GM12878 (cell line): ENCODE measurements at regions not wholly inside any gene's neighbourhood (a gene's known extent, or its start where the extent isn't known, plus 50 kb on each side); places are given as distances from the start of the nearest gene placed in this dataset.

Experiments
- ATAC-seq: fragments of 200-7000 bp; cut with Tn5 transposase; 3 replicates; pipeline ENCODE4 v1.9.1; 2020; ENCODE audit warnings: mild to moderate bottlenecking, moderate library complexity
- BruUV-seq: library from RNA; stranded (reverse); fragments of 400-500 nt; replicated peaks from 2 replicates; lab custom pipeline; 2021; lab: Mats Ljungman, UMichigan
- CTCF ChIA-PET: fragments of 300-600 bp; sonication (Branson Sonifier 250); formaldehyde crosslinking; extraction: SDS; loops from one replicate; lab custom pipeline; 2021; ENCODE audit warnings: inconsistent platforms; lab: Yijun Ruan, JAX
- POLR2A ChIA-PET: fragments of 350-600 bp; formaldehyde crosslinking; extraction: SDS; loops from one replicate; lab custom pipeline; 2021; ENCODE audit warnings: inconsistent platforms; lab: Charles Lee
- RAD21 ChIA-PET: fragments of 300-600 bp; sonication (Branson Sonifier 250); formaldehyde crosslinking; loops from one replicate; lab custom pipeline; 2023; ENCODE audit warnings: antibody characterized with exemption; ENCODE audit not compliant: unreplicated experiment; lab: Charles Lee
- SMC1A ChIA-PET: fragments of 300-600 bp; sonication (Branson Sonifier 250); formaldehyde crosslinking; loops from one replicate; lab custom pipeline; 2023; ENCODE audit not compliant: unreplicated experiment, uncharacterized antibody; lab: Charles Lee
- DNase-seq: peaks from one replicate; pipeline ENCODE4 v3.0.0-alpha.2; 2011; ENCODE audit warnings: low read depth, low spot score
- FAIRE-seq: peaks from 3 replicates; lab custom pipeline; 2011; peaks lifted over from hg19 to GRCh38; lab: Jason Lieb, UNC
- H2AFZ ChIP-seq: 2 replicates; pipeline ENCODE4 v1.6.0; 2011; ENCODE audit warnings: low read depth, low read length, control low read depth; ENCODE audit not compliant: control insufficient read depth
- H3K27ac ChIP-seq: 2 replicates; pipeline ENCODE4 v1.5.1; 2011; ENCODE audit warnings: control low read depth; ENCODE audit not compliant: control insufficient read depth, insufficient read depth
- H3K27me3 ChIP-seq, 2 experiments: replicated peaks in 1 of 2; 2 replicates each; pipeline versions ENCODE4 v1.6.0 to v1.6.1; 2011; ENCODE audit warnings: low read length in 1 of 2; ENCODE audit not compliant: control insufficient read depth in 2 of 2, insufficient read depth in 2 of 2
- H3K36me3 ChIP-seq, 2 experiments: 2 replicates each; pipeline ENCODE4 v1.5.1; 2011; ENCODE audit warnings: low read length in 1 of 2; ENCODE audit not compliant: control insufficient read depth in 2 of 2, insufficient read depth in 2 of 2
- H3K4me1 ChIP-seq: 2 replicates; pipeline ENCODE4 v1.6.1; 2011; ENCODE audit warnings: mild to moderate bottlenecking, low read length, moderate library complexity, mixed read lengths; ENCODE audit not compliant: control insufficient read depth, insufficient read depth
- H3K4me2 ChIP-seq: 2 replicates; pipeline ENCODE4 v1.6.0; 2011; ENCODE audit warnings: control low read depth; ENCODE audit not compliant: control insufficient read depth, insufficient read depth
- H3K4me3 ChIP-seq: fragments of 200-600 bp; sonication (generic); 2 replicates; pipeline ENCODE4 v1.5.1; 2016
- H3K79me2 ChIP-seq: 2 replicates; pipeline ENCODE4 v1.6.0; 2011; ENCODE audit warnings: low read length; ENCODE audit not compliant: control insufficient read depth, insufficient read depth
- H3K9ac ChIP-seq: 2 replicates; pipeline ENCODE4 v1.8.0; 2011; ENCODE audit warnings: low read length, control low read depth, mixed read lengths; ENCODE audit not compliant: control insufficient read depth, insufficient read depth
- H3K9me3 ChIP-seq: replicated peaks from 3 replicates; pipeline ENCODE4 v1.5.1; 2011; ENCODE audit warnings: mild to moderate bottlenecking, low read length; ENCODE audit not compliant: control insufficient read depth, insufficient read depth
- H4K20me1 ChIP-seq: 2 replicates; pipeline ENCODE4 v1.6.0; 2011; ENCODE audit not compliant: control insufficient read depth, insufficient read depth
- ESRRA ChIP-seq: IDR thresholded peaks from 2 replicates; pipeline ENCODE4 v1.6.1; 2012; ENCODE audit warnings: mild to moderate bottlenecking, low read length, improper control_type of control experiment
- FOS ChIP-seq: IDR thresholded peaks from 3 replicates; pipeline ENCODE4 v1.6.1; 2011; ENCODE audit warnings: borderline replicate concordance; ENCODE audit not compliant: insufficient read length; ENCODE audit errors: extremely low read depth
- GATAD2B ChIP-seq: fragments of 450-650 bp; conservative IDR thresholded peaks from 2 replicates; pipeline ENCODE4 v1.6.1; 2017; ENCODE audit warnings: low read depth, mild to moderate bottlenecking, moderate library complexity
- KAT2A ChIP-seq: conservative IDR thresholded peaks from 2 replicates; pipeline ENCODE4 v1.6.1; 2011; ENCODE audit warnings: low read depth, low read length; ENCODE audit not compliant: control insufficient read depth
- NR2F1 ChIP-seq: fragments of 450-650 bp; conservative IDR thresholded peaks from 2 replicates; pipeline ENCODE4 v1.6.1; 2017; ENCODE audit warnings: mild to moderate bottlenecking
- PAX5 ChIP-seq: IDR thresholded peaks from 2 replicates; pipeline ENCODE4 v1.6.1; 2011; ENCODE audit warnings: low read depth, low read length, borderline replicate concordance
- POLR2AphosphoS2 ChIP-seq: IDR thresholded peaks from 2 replicates; pipeline ENCODE4 v1.6.1; 2011; ENCODE audit warnings: low read depth, mild to moderate bottlenecking, low read length, improper control_type of control experiment, moderate library complexity
- SIN3A ChIP-seq: IDR thresholded peaks from 2 replicates; pipeline ENCODE4 v1.6.1; 2012; ENCODE audit warnings: low read depth, low read length, improper control_type of control experiment
- STAT1 ChIP-seq: fragments of 450-650 bp; conservative IDR thresholded peaks from 2 replicates; pipeline ENCODE4 v1.6.1; 2014; ENCODE audit warnings: antibody characterized with exemption, mild to moderate bottlenecking
- WGBS: methylation state at CpG from one replicate; pipeline ENCODE4 v1.1.6; 2016; ENCODE audit warnings: low lambda C conversion rate; ENCODE audit not compliant: insufficient replicate concordance, insufficient coverage; ENCODE audit errors: missing lambda C conversion rate; 5-methylcytosine and 5-hydroxymethylcytosine counted together
- in situ Hi-C: fragments of 300-500 bp; cut with MboI; formaldehyde crosslinking; loops from 9 replicates; pipeline ENCODE4 v1.14.3; 2018; ENCODE audit warnings: mixed read lengths
- intact Hi-C: fragments of 100-400 bp; cut with micrococcal nuclease; formaldehyde crosslinking; loops from one replicate; pipeline ENCODE4 v1.14.2; 2022; ENCODE audit not compliant: unreplicated experiment
- TF ChIP-seq, protein P1 (sequence below): IDR thresholded peaks from 2 replicates; pipeline ENCODE4 v1.6.1; 2012; ENCODE audit warnings: low read depth, low read length, improper control_type of control experiment
- TF ChIP-seq, protein P2 (sequence below): fragments of 450-650 bp; IDR thresholded peaks from 2 replicates; pipeline ENCODE4 v1.6.1; 2016; ENCODE audit warnings: mild to moderate bottlenecking
- TF ChIP-seq, protein P3 (sequence below): IDR thresholded peaks from 2 replicates; pipeline ENCODE4 v1.6.1; 2011; ENCODE audit warnings: borderline replicate concordance, low read depth, mild to moderate bottlenecking, moderate library complexity, mixed read lengths, low read length; ENCODE audit not compliant: insufficient read depth; ENCODE audit errors: extremely low read length
- TF ChIP-seq, protein P4 (sequence below): fragments of 150-350 bp; IDR thresholded peaks from 2 replicates; pipeline ENCODE4 v1.6.1; 2014; ENCODE audit warnings: mild to moderate bottlenecking, low read depth, low read length

DNA sequence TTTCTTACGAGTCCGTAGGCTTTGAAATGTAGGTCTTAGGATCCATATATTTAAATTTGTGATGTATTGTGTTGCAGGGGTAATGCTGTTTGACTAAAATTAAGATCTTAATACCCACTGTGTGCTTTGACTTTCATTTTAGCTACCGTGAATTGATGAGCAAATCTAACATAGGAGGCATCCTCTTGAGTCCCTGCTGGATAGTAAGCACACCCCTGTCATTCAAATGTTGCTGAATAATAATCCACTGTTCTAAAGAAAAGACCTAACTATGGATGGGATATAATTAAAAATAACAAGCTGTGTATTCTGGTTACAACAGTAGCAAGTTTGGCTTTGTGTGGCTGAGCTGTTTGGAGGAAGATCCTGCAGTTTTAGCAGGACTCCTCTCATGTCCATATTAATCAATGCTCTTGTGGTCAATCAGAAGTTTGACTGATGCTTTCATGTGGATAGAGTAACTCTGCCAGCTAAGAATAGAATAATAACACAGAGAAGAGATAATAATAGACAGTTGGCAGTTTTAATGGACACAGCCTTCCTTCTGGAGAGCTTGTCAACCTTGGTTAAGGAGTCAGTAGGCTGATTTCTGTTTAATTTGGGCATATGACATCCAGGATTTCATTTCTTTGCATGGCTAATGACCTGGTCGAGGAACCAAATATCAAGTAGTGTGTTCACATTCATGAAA, 148.1 kb upstream of the MIS18BP1 start (continued):
- TF ChIP-seq, protein P1, sequence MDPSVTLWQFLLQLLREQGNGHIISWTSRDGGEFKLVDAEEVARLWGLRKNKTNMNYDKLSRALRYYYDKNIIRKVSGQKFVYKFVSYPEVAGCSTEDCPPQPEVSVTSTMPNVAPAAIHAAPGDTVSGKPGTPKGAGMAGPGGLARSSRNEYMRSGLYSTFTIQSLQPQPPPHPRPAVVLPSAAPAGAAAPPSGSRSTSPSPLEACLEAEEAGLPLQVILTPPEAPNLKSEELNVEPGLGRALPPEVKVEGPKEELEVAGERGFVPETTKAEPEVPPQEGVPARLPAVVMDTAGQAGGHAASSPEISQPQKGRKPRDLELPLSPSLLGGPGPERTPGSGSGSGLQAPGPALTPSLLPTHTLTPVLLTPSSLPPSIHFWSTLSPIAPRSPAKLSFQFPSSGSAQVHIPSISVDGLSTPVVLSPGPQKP = no peak
- TF ChIP-seq, protein P2, sequence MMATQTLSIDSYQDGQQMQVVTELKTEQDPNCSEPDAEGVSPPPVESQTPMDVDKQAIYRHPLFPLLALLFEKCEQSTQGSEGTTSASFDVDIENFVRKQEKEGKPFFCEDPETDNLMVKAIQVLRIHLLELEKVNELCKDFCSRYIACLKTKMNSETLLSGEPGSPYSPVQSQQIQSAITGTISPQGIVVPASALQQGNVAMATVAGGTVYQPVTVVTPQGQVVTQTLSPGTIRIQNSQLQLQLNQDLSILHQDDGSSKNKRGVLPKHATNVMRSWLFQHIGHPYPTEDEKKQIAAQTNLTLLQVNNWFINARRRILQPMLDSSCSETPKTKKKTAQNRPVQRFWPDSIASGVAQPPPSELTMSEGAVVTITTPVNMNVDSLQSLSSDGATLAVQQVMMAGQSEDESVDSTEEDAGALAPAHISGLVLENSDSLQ = no peak
- no peak for TF ChIP-seq FOS
- TF ChIP-seq, protein P3, sequence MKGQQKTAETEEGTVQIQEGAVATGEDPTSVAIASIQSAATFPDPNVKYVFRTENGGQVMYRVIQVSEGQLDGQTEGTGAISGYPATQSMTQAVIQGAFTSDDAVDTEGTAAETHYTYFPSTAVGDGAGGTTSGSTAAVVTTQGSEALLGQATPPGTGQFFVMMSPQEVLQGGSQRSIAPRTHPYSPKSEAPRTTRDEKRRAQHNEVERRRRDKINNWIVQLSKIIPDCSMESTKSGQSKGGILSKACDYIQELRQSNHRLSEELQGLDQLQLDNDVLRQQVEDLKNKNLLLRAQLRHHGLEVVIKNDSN = no peak
- no peak for TF ChIP-seq ESRRA
- TF ChIP-seq NR2F1 = no peak

DNA sequence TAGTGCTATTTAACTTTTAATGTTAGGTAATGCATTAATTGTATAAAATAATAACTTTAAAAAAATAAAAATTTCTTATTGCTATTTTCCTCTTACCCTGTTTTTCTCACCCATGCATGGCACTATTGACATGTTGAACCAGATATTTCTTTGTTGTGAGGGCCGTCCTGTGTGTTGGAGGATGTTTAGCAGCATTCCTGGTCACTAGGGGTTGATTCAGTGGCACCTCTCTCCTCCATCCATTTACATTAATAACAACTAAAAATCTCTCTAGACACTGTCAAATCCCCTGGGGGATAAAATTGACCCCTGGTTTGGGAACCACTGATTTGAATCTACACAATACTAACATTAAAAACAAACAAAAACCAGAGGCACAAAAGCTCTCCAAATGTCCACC, 147.5 kb upstream of the MIS18BP1 start:
- no peak for DNase-seq
- Histone ChIP-seq H3K9me3 (no peaks in the 10 kb centered on the region), H3K9ac (no peak overlapping the region), H2AFZ (no peak overlapping the region), H3K27me3 (no peaks in the 10 kb centered on the region), H3K27ac (no peak overlapping the region), H3K4me3 (no peak overlapping the region), H4K20me1 (no peaks in the 10 kb centered on the region), H3K4me1 (no peaks in the 10 kb centered on the region), H3K36me3 (no peaks in the 10 kb centered on the region), H3K79me2 (no peaks in the 10 kb centered on the region), H3K4me2 (no peak overlapping the region)
- 0% methylated on average over 1 of the region's 1 CpG for WGBS
- FAIRE-seq = no peak
- SMC1A ChIA-PET = no interaction called here
- no TSS peak for BruUV-seq
- RAD21 ChIA-PET = no interaction called here
- no peak for TF ChIP-seq SIN3A
- TF ChIP-seq, protein P4, sequence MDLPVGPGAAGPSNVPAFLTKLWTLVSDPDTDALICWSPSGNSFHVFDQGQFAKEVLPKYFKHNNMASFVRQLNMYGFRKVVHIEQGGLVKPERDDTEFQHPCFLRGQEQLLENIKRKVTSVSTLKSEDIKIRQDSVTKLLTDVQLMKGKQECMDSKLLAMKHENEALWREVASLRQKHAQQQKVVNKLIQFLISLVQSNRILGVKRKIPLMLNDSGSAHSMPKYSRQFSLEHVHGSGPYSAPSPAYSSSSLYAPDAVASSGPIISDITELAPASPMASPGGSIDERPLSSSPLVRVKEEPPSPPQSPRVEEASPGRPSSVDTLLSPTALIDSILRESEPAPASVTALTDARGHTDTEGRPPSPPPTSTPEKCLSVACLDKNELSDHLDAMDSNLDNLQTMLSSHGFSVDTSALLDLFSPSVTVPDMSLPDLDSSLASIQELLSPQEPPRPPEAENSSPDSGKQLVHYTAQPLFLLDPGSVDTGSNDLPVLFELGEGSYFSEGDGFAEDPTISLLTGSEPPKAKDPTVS = no peak
- TF ChIP-seq POLR2AphosphoS2 = no peak
- TF ChIP-seq KAT2A = no peak
- no peak for TF ChIP-seq STAT1
- TF ChIP-seq PAX5 = no peak
- TF ChIP-seq GATAD2B = no peak
- intact Hi-C loops = no loop called here
- no peak for ATAC-seq
- POLR2A ChIA-PET = no interaction called here
- in situ Hi-C loops = no loop called here
- CTCF ChIA-PET = interaction anchor here (1.7 kb wide), 1 partner anchor 25 kb away, joined by 4 read pairs; no protein-coding TSS in a partner anchor
